GDM1 (cell line): ENCODE measurements at regions not wholly inside any gene's neighbourhood (a gene's known extent, or its start where the extent isn't known, plus 50 kb on each side); places are given as distances from the start of the nearest gene placed in this dataset.
"Not testable (repeated sequence)": the region's sequence is repeated elsewhere in the genome, so short reads cannot be mapped to it uniquely, and the experiment has no call there.

ENCODE experiments used
- DNase-seq: peaks from one replicate; lab custom pipeline; 2025; lab: John Stamatoyannopoulos, UW

GRCh38 chr21:33121715-33122475, 52.0 kb downstream of the OLIG1 start:
- DNase-seq, result no peak

GRCh38 chr21:33122507-33122906, 52.6 kb downstream of the OLIG1 start:
- DNase-seq, result no peak

- DNase-seq, result no peak
These were observed 53.6 kb downstream of the OLIG1 start for GRCh38 chr21:33123374-33124123.

- no peak for DNase-seq
These were observed 54.9 kb downstream of the OLIG1 start for GRCh38 chr21:33124889-33125288.

- DNase-seq, result no peak
These were observed 55.9 kb downstream of the OLIG1 start for GRCh38 chr21:33125680-33126375.

GRCh38 chr21:33126569-33126968, 56.6 kb downstream of the OLIG1 start:
- no peak for DNase-seq

GRCh38 chr21:33127154-33127867, 57.4 kb downstream of the OLIG1 start:
- peak; percentile 60 for DNase-seq

- no peak for DNase-seq
These were observed 57.9 kb downstream of the OLIG1 start for GRCh38 chr21:33127868-33128242.

GRCh38 chr21:33128538-33128937, 58.6 kb downstream of the OLIG1 start:
- no peak for DNase-seq

- no peak for DNase-seq
These were observed 62.1 kb downstream of the OLIG1 start for GRCh38 chr21:33132054-33132453.

GRCh38 chr21:33133892-33134291, 64.0 kb downstream of the OLIG1 start:
- no peak for DNase-seq

GRCh38 chr21:33135925-33136324, 66.0 kb downstream of the OLIG1 start:
- no peak for DNase-seq

- no peak for DNase-seq
These were observed 67.0 kb downstream of the OLIG1 start for GRCh38 chr21:33136847-33137502.

GRCh38 chr21:33139084-33139483, 69.1 kb downstream of the OLIG1 start:
- DNase-seq, result no peak

GRCh38 chr21:33140288-33140687, 70.3 kb downstream of the OLIG1 start:
- no peak for DNase-seq

- DNase-seq, result no peak
These were observed 76.5 kb downstream of the OLIG1 start for GRCh38 chr21:33146467-33146866.

- DNase-seq, result no peak
These were observed 79.2 kb downstream of the OLIG1 start for GRCh38 chr21:33149181-33149580.

- DNase-seq, result not testable (repeated sequence)
These were observed 78.8 kb upstream of the IFNAR2 start for GRCh38 chr21:33150968-33151367.

GRCh38 chr21:33151941-33152731, 77.6 kb upstream of the IFNAR2 start:
- peak; percentile 57 for DNase-seq

GRCh38 chr21:33152732-33153130, 77.0 kb upstream of the IFNAR2 start:
- DNase-seq, result no peak

- no peak for DNase-seq
These were observed 74.7 kb upstream of the IFNAR2 start for GRCh38 chr21:33155005-33155404.
